ENCODE measurements at regions not wholly inside any gene's neighbourhood (a gene's known extent, or its start where the extent isn't known, plus 50 kb on each side); places are given as distances from the start of the nearest gene placed in this dataset.

- Histone ChIP-seq H3K36me3 (ENCODE audit: control insufficient read depth, low read length) (no peaks in the 10 kb centered on the region), H3F3A (ENCODE audit: control insufficient read depth, insufficient read depth) (no peaks in the 10 kb centered on the region), H3K4me2 (ENCODE audit: low read length) (no peak overlapping the region), H3K4me3 (ENCODE audit: low read length) (no peak overlapping the region), H3K27ac (ENCODE audit: low read depth, low read length) (no peak overlapping the region), H3K27me3 (ENCODE audit: control insufficient read depth, low read length) (no peaks in the 10 kb centered on the region), H3K4me1 (ENCODE audit: control insufficient read depth, low read length) (no peaks in the 10 kb centered on the region), H3K9me3 (ENCODE audit: control insufficient read depth, insufficient read depth, low read length) (no peaks in the 10 kb centered on the region), H3K9me2 (replicated peaks; ENCODE audit: control insufficient read depth, low read length) (no peaks in the 10 kb centered on the region), H4K20me1 (ENCODE audit: control insufficient read depth, insufficient read depth, low read depth, low read length) (no peaks in the 10 kb centered on the region), H3K79me2 (ENCODE audit: control insufficient read depth, low read length) (no peaks in the 10 kb centered on the region)
- TF ChIP-seq CTCF (IDR thresholded peaks at IDR 0.05; ENCODE audit: low read depth, low read length, poor library complexity, severe bottlenecking) (no peak), EZH2phosphoT487 (IDR thresholded peaks at IDR 0.05; ENCODE audit: borderline replicate concordance, low read length) (no peak)
These were observed 235.7 kb upstream of the KCNMB2 start for GRCh38 chr3:178300441-178300959.

- no peaks in the 10 kb centered on the region for H3K4me1 ChIP-seq (ENCODE audit: control insufficient read depth, low read length)
- no peaks in the 10 kb centered on the region for H3K9me3 ChIP-seq (ENCODE audit: control insufficient read depth, insufficient read depth, low read length)
- no peak for TF ChIP-seq CTCF (IDR thresholded peaks at IDR 0.05; ENCODE audit: low read depth, low read length, poor library complexity, severe bottlenecking)
- TF ChIP-seq EZH2phosphoT487 (IDR thresholded peaks at IDR 0.05; ENCODE audit: borderline replicate concordance, low read length): no peak
These were observed 233.0 kb upstream of the KCNMB2 start for GRCh38 chr3:178302966-178303930.

GRCh38 chr3:178304758-178305467 lies 231.3 kb upstream of the KCNMB2 start:
- no peaks in the 10 kb centered on the region for H4K20me1 ChIP-seq (ENCODE audit: control insufficient read depth, insufficient read depth, low read depth, low read length)
- no peak overlapping the region for H3K4me2 ChIP-seq (ENCODE audit: low read length)
- TF ChIP-seq CTCF (IDR thresholded peaks at IDR 0.05; ENCODE audit: low read depth, low read length, poor library complexity, severe bottlenecking) (no peak), EZH2phosphoT487 (IDR thresholded peaks at IDR 0.05; ENCODE audit: borderline replicate concordance, low read length) (no peak)
- no peak overlapping the region for H3K4me3 ChIP-seq (ENCODE audit: low read length)
- no peaks in the 10 kb centered on the region for H3K4me1 ChIP-seq (ENCODE audit: control insufficient read depth, low read length)
- H3K36me3 ChIP-seq (ENCODE audit: control insufficient read depth, low read length): no peaks in the 10 kb centered on the region
- H3K27ac ChIP-seq (ENCODE audit: low read depth, low read length): no peak overlapping the region
- H3K27me3 ChIP-seq (ENCODE audit: control insufficient read depth, low read length): no peaks in the 10 kb centered on the region
- H3F3A ChIP-seq (ENCODE audit: control insufficient read depth, insufficient read depth): no peaks in the 10 kb centered on the region
- H3K79me2 ChIP-seq (ENCODE audit: control insufficient read depth, low read length): no peaks in the 10 kb centered on the region
- H3K9me3 ChIP-seq (ENCODE audit: control insufficient read depth, insufficient read depth, low read length): no peaks in the 10 kb centered on the region
- no peaks in the 10 kb centered on the region for H3K9me2 ChIP-seq (replicated peaks; ENCODE audit: control insufficient read depth, low read length)

More at GRCh38 chr3:178302966-178303930, 233.0 kb upstream of the KCNMB2 start:
- H3K79me2 ChIP-seq (ENCODE audit: control insufficient read depth, low read length): no peaks in the 10 kb centered on the region
- no peaks in the 10 kb centered on the region for H4K20me1 ChIP-seq (ENCODE audit: control insufficient read depth, insufficient read depth, low read depth, low read length)
- no peaks in the 10 kb centered on the region for H3K27me3 ChIP-seq (ENCODE audit: control insufficient read depth, low read length)
- no peak overlapping the region for H3K4me2 ChIP-seq (ENCODE audit: low read length)
- no peaks in the 10 kb centered on the region for H3F3A ChIP-seq (ENCODE audit: control insufficient read depth, insufficient read depth)
- H3K36me3 ChIP-seq (ENCODE audit: control insufficient read depth, low read length): no peaks in the 10 kb centered on the region
- no peaks in the 10 kb centered on the region for H3K9me2 ChIP-seq (replicated peaks; ENCODE audit: control insufficient read depth, low read length)
- no peak overlapping the region for H3K4me3 ChIP-seq (ENCODE audit: low read length)
- no peak overlapping the region for H3K27ac ChIP-seq (ENCODE audit: low read depth, low read length)
